H1 (cell line): ENCODE measurements at regions not wholly inside any gene's neighbourhood (a gene's known extent, or its start where the extent isn't known, plus 50 kb on each side); places are given as distances from the start of the nearest gene placed in this dataset.

Experiments used
- CTCF ChIA-PET: fragments of 300-600 bp; sonication (Branson Sonifier 250); formaldehyde crosslinking; loops from one replicate; lab custom pipeline; 2021; ENCODE audit not compliant: partially characterized antibody; lab: Charles Lee
- POLR2A ChIA-PET: fragments of 300-600 bp; sonication (Branson Sonifier 250); formaldehyde crosslinking; loops from one replicate; lab custom pipeline; 2021; ENCODE audit warnings: inconsistent platforms; ENCODE audit not compliant: partially characterized antibody; lab: Charles Lee
- DNase-seq, 2 experiments: peaks; one replicate each; pipeline versions ENCODE4 v3.0.0 to v3.0.0-alpha.2; 2010 to 2022; ENCODE audit warnings: low spot score in 2 of 2, low read depth in 1 of 2, mixed read lengths in 1 of 2
- FAIRE-seq: peaks from 2 replicates; lab custom pipeline; 2011; peaks lifted over from hg19 to GRCh38; lab: Jason Lieb, UNC
- H2AFZ ChIP-seq: 2 replicates; pipeline ENCODE4 v1.8.1; 2012; ENCODE audit warnings: low read length, inconsistent platforms
- H2AK5ac ChIP-seq: 2 replicates; pipeline ENCODE4 v1.6.1; 2013; ENCODE audit warnings: low read depth, low read length
- H2BK120ac ChIP-seq: replicated peaks from 2 replicates; pipeline ENCODE3; 2013; ENCODE audit warnings: low read depth, low read length, inconsistent platforms
- H2BK12ac ChIP-seq: 2 replicates; pipeline ENCODE4 v1.6.1; 2013; ENCODE audit warnings: low read depth, low read length
- H2BK15ac ChIP-seq: 2 replicates; pipeline ENCODE4 v1.6.1; 2013; ENCODE audit warnings: low read length
- H2BK20ac ChIP-seq: 2 replicates; pipeline ENCODE4 v1.6.1; 2013; ENCODE audit warnings: low read length
- H2BK5ac ChIP-seq: 2 replicates; pipeline ENCODE4 v1.6.1; 2013; ENCODE audit warnings: low read depth, low read length
- H3K14ac ChIP-seq: 2 replicates; pipeline ENCODE4 v1.6.1; 2013; ENCODE audit warnings: inconsistent platforms; ENCODE audit not compliant: insufficient read length
- H3K18ac ChIP-seq: 2 replicates; pipeline ENCODE4 v1.6.1; 2013; ENCODE audit warnings: low read length; ENCODE audit errors: extremely low read depth
- H3K23ac ChIP-seq: 2 replicates; pipeline ENCODE4 v1.6.1; 2013; ENCODE audit warnings: inconsistent platforms; ENCODE audit not compliant: insufficient read length
- H3K23me2 ChIP-seq: 2 replicates; pipeline ENCODE4 v1.6.1; 2013; ENCODE audit warnings: low read depth, low read length
- H3K27ac ChIP-seq: 2 replicates; pipeline ENCODE4 v1.6.1; 2011; ENCODE audit warnings: low read depth, low read length, inconsistent platforms
- H3K27me3 ChIP-seq, 4 experiments: replicated peaks in 1 of 4; 1 replicate in 1 of 4; 2 replicates in 3 of 4; pipeline versions ENCODE4 v1.6.1 to v1.8.1; 2011 to 2013; ENCODE audit warnings: low read length in 3 of 4, mild to moderate bottlenecking in 3 of 4, inconsistent platforms in 2 of 4, mixed read lengths in 2 of 4, moderate library complexity in 1 of 4; ENCODE audit not compliant: control insufficient read depth in 3 of 4, insufficient read depth in 3 of 4; ENCODE audit errors: extremely low read depth in 1 of 4
- H3K36me3 ChIP-seq, 4 experiments: 2 replicates each; pipeline versions ENCODE4 v1.6.1 to v1.8.1; 2011 to 2013; ENCODE audit warnings: mild to moderate bottlenecking in 4 of 4, low read length in 3 of 4, moderate library complexity in 2 of 4, control low read depth in 1 of 4, inconsistent platforms in 1 of 4; ENCODE audit not compliant: insufficient read depth in 4 of 4, control insufficient read depth in 2 of 4
- H3K4ac ChIP-seq: replicated peaks from 2 replicates; pipeline ENCODE3; 2013; ENCODE audit warnings: low read length, low read depth, mixed read lengths, inconsistent platforms; ENCODE audit not compliant: insufficient read length
- H3K4me1 ChIP-seq, 4 experiments: replicated peaks in 1 of 4; 1 replicate in 1 of 4; 2 replicates in 3 of 4; pipeline versions ENCODE4 v1.6.1 to v1.8.1; 2011 to 2013; ENCODE audit warnings: low read length in 3 of 4, inconsistent platforms in 2 of 4, mixed read lengths in 1 of 4; ENCODE audit not compliant: insufficient read depth in 4 of 4, control insufficient read depth in 3 of 4
- H3K4me2 ChIP-seq, 2 experiments: 2 replicates each; pipeline versions ENCODE4 v1.6.1 to v1.8.1; 2011 to 2013; ENCODE audit warnings: low read depth in 2 of 2, low read length in 2 of 2, control low read depth in 1 of 2, inconsistent platforms in 1 of 2, mild to moderate bottlenecking in 1 of 2; ENCODE audit not compliant: insufficient read depth in 1 of 2
- H3K4me3 ChIP-seq, 4 experiments: fragments of 200-600, 300-600 bp in 1 of 4; sonication (generic), shearing (Covaris generic), sonication (Bioruptor Twin) in 1 of 4; 2 replicates each; pipeline versions ENCODE4 v1.5.1 to v1.8.1; 2011 to 2016; ENCODE audit warnings: low read length in 4 of 4, low read depth in 3 of 4, control low read depth in 2 of 4, inconsistent platforms in 2 of 4, mild to moderate bottlenecking in 2 of 4, mixed read lengths in 1 of 4, moderate library complexity in 1 of 4; ENCODE audit not compliant: insufficient read depth in 2 of 4; ENCODE audit errors: extremely low read depth in 1 of 4
- H3K56ac ChIP-seq: replicated peaks from 2 replicates; pipeline ENCODE3; 2013; ENCODE audit warnings: low read depth, mild to moderate bottlenecking, mixed read lengths, low read length, inconsistent platforms; ENCODE audit not compliant: insufficient read length
- H3K79me1 ChIP-seq: 2 replicates; pipeline ENCODE4 v1.6.1; 2013; ENCODE audit warnings: low read depth, low read length, control low read depth
- H3K79me2 ChIP-seq, 2 experiments: 2 replicates each; pipeline versions ENCODE4 v1.6.1 to v1.8.1; 2012 to 2013; ENCODE audit warnings: low read length in 2 of 2, mild to moderate bottlenecking in 2 of 2, inconsistent platforms in 1 of 2; ENCODE audit not compliant: insufficient read depth in 2 of 2, control insufficient read depth in 1 of 2
- H3K9ac ChIP-seq, 4 experiments: replicated peaks in 1 of 4; 1 replicate in 1 of 4; 2 replicates in 3 of 4; pipeline versions ENCODE4 v1.6.1 to v1.8.1; 2011 to 2013; ENCODE audit warnings: low read depth in 3 of 4, low read length in 3 of 4, control low read depth in 2 of 4, mild to moderate bottlenecking in 2 of 4, moderate library complexity in 2 of 4, inconsistent platforms in 1 of 4; ENCODE audit errors: extremely low read depth in 1 of 4
- H3K9me3 ChIP-seq, 2 experiments: 2 replicates each; pipeline versions ENCODE4 v1.6.1 to v1.8.1; 2012 to 2013; ENCODE audit warnings: mild to moderate bottlenecking in 2 of 2, moderate library complexity in 2 of 2, control low read depth in 1 of 2, inconsistent platforms in 1 of 2, low read depth in 1 of 2, low read length in 1 of 2, mixed read lengths in 1 of 2; ENCODE audit not compliant: insufficient read depth in 2 of 2
- H4K20me1 ChIP-seq, 2 experiments: replicated peaks in 1 of 2; 2 replicates each; pipeline versions ENCODE3 to v1.8.1; 2011 to 2013; ENCODE audit warnings: inconsistent platforms in 2 of 2, low read length in 2 of 2, mild to moderate bottlenecking in 1 of 2; ENCODE audit not compliant: insufficient read depth in 2 of 2, control insufficient read depth in 1 of 2
- H4K5ac ChIP-seq: 2 replicates; pipeline ENCODE4 v1.6.1; 2013; ENCODE audit warnings: low read length, low read depth, mixed read lengths, inconsistent platforms; ENCODE audit not compliant: insufficient read length
- H4K8ac ChIP-seq: 2 replicates; pipeline ENCODE4 v1.8.0; 2013; ENCODE audit warnings: mild to moderate bottlenecking, moderate library complexity, low read length, inconsistent platforms; ENCODE audit not compliant: insufficient read depth; ENCODE audit errors: extremely low read depth
- H4K91ac ChIP-seq: replicated peaks from 2 replicates; pipeline ENCODE3; 2013; ENCODE audit warnings: low read length, mixed read lengths, inconsistent platforms; ENCODE audit not compliant: insufficient read length
- CTBP2 ChIP-seq: IDR thresholded peaks from 2 replicates; pipeline ENCODE4 v1.7.0; 2011; ENCODE audit warnings: borderline replicate concordance, mild to moderate bottlenecking, moderate library complexity, mixed read lengths, low read length; ENCODE audit not compliant: insufficient read depth, insufficient read length
- SIRT6 ChIP-seq: IDR thresholded peaks from one replicate; pipeline ENCODE4 v1.7.1; 2012; ENCODE audit warnings: low read length, inconsistent platforms
- TAF7 ChIP-seq: optimal IDR thresholded peaks from 2 replicates; pipeline ENCODE3; 2011; ENCODE audit warnings: low read depth, mild to moderate bottlenecking, inconsistent platforms, low read length, moderate library complexity, borderline replicate concordance
- WGBS, 2 experiments: shearing (Covaris generic) in 1 of 2; methylation state at CpG; one replicate each; pipeline versions ENCODE4 v1.1.6 to v1.1.7; 2013 to 2015; ENCODE audit warnings: low lambda C conversion rate in 2 of 2, mixed read lengths in 2 of 2, inconsistent platforms in 1 of 2, low coverage in 1 of 2, missing lambda C conversion rate in 1 of 2; ENCODE audit not compliant: insufficient replicate concordance in 2 of 2, insufficient coverage in 1 of 2, insufficient read length in 1 of 2; ENCODE audit errors: extremely low coverage in 1 of 2, missing lambda C conversion rate in 1 of 2; 5-methylcytosine and 5-hydroxymethylcytosine counted together
- TF ChIP-seq, protein P1 (sequence below), 3 experiments: IDR thresholded peaks; 1 replicate in 2 of 3; 2 replicates in 1 of 3; pipeline versions ENCODE4 v1.5.1 to v1.6.1; 2011; ENCODE audit warnings: low read length in 3 of 3, mild to moderate bottlenecking in 3 of 3, inconsistent platforms in 2 of 3, low read depth in 1 of 3, moderate library complexity in 1 of 3; ENCODE audit not compliant: insufficient read depth in 1 of 3; ENCODE audit errors: control extremely low read depth in 1 of 3

DNA sequence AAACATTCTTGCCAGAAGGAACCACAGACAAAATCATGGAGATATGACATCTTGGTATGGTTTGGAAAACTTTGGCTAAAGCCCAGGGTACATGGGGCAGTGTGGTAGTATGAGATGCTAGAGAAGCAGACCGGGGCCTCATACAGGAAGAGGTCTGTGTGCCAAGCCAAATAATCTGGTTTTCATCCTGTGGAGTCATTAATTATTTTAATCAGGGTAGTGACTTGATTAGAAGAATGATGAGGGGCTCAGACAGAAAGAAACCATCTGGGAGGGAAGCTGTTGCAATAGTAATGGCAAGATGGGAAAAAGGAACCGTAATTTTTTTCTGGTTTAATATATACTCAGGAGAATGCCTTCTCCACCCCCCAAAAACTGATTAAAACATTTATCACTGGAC, 318.0 kb downstream of the BRINP2 start:
- CTCF ChIA-PET: interaction anchor here (1.2 to 1.4 kb wide), 3 partner anchors 8 to 428 kb away, joined by 3 to 4 read pairs (median 4); no protein-coding TSS in a partner anchor
- 90% methylated on average over 2 of the region's 2 CpGs; no CpG with 5 or more reads in 1 of the 2 experiments for WGBS, 2 experiments
- no peak overlapping the region for H2AFZ ChIP-seq

More for the DNA sequence above, 318.0 kb downstream of the BRINP2 start:
- Histone ChIP-seq H2AK5ac (no peak overlapping the region), H3K4ac (no peak overlapping the region), H3K23me2 (peaks cover 2% of the 10 kb centered on the region; the same call in 1 of the 2 replicates), H3K79me2 (no peaks in the 10 kb centered on the region), H3K4me3 (no peak overlapping the region), H4K8ac (no peak overlapping the region), H2BK5ac (no peak overlapping the region), H3K4me2 (no peak overlapping the region), H2BK20ac (no peak overlapping the region), H3K4me1 (0 out of 7 replicates have a peak, but pooled peaks cover 0 to 3% (median 0%) of the 10 kb centered on the region in 4 experiments), H3K79me1 (no peaks in the 10 kb centered on the region), H4K91ac (no peak overlapping the region), H3K27me3 (no peaks in the 10 kb centered on the region), H3K9ac (no peak overlapping the region), H2BK12ac (no peak overlapping the region), H3K18ac (no peak overlapping the region), H3K23ac (no peak overlapping the region), H3K14ac (no peak overlapping the region), H4K20me1 (peaks cover 0 to 1% of the 10 kb centered on the region in 2 experiments), H2BK15ac (no peak overlapping the region), H3K36me3 (no peaks in the 10 kb centered on the region), H2BK120ac (no peak overlapping the region), H4K5ac (no peak overlapping the region), H3K9me3 (no peaks in the 10 kb centered on the region), H3K56ac (no peak overlapping the region), H3K27ac (no peak overlapping the region)
- FAIRE-seq (no peak), DNase-seq (no peak)
- POLR2A ChIA-PET: no interaction called here
- TF ChIP-seq, protein P1, sequence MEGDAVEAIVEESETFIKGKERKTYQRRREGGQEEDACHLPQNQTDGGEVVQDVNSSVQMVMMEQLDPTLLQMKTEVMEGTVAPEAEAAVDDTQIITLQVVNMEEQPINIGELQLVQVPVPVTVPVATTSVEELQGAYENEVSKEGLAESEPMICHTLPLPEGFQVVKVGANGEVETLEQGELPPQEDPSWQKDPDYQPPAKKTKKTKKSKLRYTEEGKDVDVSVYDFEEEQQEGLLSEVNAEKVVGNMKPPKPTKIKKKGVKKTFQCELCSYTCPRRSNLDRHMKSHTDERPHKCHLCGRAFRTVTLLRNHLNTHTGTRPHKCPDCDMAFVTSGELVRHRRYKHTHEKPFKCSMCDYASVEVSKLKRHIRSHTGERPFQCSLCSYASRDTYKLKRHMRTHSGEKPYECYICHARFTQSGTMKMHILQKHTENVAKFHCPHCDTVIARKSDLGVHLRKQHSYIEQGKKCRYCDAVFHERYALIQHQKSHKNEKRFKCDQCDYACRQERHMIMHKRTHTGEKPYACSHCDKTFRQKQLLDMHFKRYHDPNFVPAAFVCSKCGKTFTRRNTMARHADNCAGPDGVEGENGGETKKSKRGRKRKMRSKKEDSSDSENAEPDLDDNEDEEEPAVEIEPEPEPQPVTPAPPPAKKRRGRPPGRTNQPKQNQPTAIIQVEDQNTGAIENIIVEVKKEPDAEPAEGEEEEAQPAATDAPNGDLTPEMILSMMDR (IDR thresholded peaks at IDR 0.05; ENCODE audit: control extremely low read depth in 1 of 3, insufficient read depth in 1 of 3, low read depth in 1 of 3, low read length in 3 of 3): no peak
- TF ChIP-seq TAF7 (no peak), CTBP2 (no peak), SIRT6 (no peak)
